Activated CD4-positive, alpha-beta T cell treated with anti-CD3 and anti-CD28 coated beads, Interleukin-10, Interleukin-2, amounts not matched to agents 100 ng/mL and 50 ng/mL, durations not matched to agents 16 hours and 8 hours (primary cell): ENCODE measurements at regions not wholly inside any gene's neighbourhood (a gene's known extent, or its start where the extent isn't known, plus 50 kb on each side); places are given as distances from the start of the nearest gene placed in this dataset.

Source experiments
- DNase-seq: peaks from one replicate; pipeline ENCODE4 v3.0.0-alpha.2; 2020

GRCh38 chr12:28887461-28887990 is 261.6 kb upstream of the FAR2 start:
- DNase-seq = no peak

DNA sequence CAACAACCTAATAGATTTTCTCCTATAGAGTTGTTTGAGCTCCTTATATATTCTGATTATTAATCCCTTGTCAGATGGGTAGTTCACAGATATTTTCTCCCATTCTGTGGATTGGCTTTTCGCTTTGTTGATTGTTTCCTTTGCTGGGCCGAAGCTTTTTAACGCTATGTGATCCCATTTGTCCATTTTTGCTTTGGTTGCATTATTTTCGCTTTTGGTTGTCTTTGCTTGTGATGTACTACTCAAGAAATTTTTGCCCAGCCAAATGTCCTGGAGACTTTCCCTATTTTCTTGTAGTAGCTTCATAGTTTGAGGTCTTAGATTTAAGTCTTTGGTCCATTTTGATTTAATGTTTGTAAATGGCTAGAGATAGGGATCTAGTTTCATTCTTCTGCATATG is 258.4 kb upstream of the FAR2 start:
- no peak for DNase-seq

DNA sequence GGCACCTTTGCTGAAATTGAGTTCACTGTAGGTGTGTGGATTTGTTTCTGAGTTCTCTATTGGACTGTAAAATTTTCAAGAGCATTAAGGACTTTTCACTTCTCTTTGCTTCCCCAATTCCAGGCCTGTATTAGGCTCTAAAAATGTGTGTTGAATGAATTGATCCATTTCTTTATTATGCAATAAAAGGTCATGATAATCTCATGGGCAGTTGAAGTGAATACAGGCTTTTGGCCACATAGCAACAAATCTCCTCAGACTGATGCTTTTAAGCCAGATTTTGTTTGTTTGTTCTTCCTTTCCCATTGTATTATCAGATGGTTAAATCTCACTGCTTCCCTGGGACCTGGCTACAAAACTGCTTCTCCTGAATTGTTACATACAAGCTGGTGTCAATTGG is 258.0 kb upstream of the FAR2 start:
- DNase-seq = no peak

GRCh38 chr12:28893365-28893764 is 255.7 kb upstream of the FAR2 start:
- no peak for DNase-seq

DNA sequence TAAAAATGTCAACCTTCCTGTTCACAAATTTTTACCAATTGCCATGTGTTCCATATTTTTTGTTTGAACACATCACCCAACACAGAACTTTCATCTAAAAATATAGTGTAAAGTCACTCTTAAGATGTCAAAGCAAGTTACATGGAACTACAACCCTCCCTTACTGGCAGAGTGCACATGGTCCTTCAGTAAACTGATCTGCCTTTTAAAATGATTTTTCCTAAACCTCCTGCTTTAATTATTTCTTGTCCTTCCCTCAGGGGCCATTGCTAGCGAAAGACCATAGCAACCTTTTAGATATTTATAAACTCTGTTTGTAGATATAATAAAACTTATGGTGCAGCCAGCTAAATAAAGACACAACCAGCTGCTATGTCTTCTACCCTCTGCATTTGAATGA is 255.2 kb upstream of the FAR2 start:
- DNase-seq = no peak

DNA sequence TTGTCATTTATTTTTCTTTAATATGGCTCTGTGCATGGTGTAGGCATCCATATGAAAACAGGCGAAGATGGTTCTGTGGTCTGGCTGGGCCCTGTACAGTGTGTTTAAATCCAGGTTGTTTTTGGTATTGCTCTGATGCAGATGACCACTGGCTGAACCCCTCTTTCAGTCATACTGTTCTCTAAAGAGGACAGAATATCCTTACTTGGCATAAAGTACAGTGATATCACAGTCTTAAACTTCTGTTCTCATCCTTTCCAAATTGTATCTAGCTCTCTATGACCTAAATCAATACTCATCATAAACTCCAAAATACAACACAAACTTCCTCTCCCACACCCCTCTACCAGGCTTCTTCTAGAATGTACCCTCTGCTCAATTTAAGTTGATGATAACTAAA is 252.7 kb upstream of the FAR2 start:
- no peak for DNase-seq

GRCh38 chr12:28898038-28898437 is 251.0 kb upstream of the FAR2 start:
- no peak for DNase-seq

GRCh38 chr12:28899951-28900350 is 249.1 kb upstream of the FAR2 start:
- no peak for DNase-seq

DNA sequence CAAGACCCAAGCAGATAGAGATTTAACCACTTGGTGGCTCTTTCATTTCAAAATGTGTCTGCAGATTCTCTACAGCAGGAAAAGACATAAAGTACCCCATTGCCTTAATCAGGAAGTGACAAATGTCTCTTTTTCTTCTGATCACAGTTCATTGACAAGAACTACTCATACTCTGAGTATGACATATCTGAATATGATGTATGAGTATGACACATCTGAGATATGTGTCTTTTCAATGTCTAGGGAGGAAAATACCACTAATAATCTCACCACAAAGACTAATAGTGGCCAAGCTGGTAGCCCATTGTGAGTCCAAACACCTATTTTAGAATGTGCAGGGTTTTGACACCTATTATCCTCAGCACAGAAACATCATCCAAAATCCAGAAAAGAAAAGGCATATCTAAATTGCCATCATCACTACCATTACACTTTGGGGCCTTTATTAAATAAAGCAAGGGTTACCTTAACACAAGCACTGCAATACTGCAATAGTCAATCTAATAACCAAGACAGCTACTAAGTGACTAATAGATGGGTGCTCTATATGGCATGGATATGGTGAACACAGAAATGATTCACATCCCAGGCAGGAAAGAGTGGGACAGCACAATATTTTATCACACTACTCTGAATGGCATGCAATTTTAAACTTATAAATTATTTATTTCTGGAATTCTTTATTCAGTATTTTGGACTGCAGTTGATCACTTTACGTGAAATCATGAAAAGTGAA is 243.7 kb upstream of the FAR2 start:
- no peak for DNase-seq

DNA sequence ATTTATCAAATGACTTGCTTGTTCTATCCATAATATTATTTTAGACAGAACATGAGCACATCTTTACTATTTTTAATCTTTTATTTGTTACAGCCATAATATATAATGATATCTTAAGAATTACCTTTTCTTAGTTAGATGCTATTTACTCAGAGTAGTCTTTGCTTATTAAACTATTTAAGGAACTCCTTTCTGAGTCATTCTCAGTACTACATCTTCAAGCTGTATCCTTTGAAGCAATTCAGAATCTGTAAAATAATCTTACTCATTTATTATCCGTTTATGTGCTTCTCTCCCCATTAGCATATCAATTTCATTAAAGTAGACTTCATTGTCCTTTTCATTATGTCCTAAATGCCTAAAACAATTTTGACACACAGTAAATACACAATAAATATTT is 240.4 kb upstream of the FAR2 start:
- DNase-seq = no peak

DNA sequence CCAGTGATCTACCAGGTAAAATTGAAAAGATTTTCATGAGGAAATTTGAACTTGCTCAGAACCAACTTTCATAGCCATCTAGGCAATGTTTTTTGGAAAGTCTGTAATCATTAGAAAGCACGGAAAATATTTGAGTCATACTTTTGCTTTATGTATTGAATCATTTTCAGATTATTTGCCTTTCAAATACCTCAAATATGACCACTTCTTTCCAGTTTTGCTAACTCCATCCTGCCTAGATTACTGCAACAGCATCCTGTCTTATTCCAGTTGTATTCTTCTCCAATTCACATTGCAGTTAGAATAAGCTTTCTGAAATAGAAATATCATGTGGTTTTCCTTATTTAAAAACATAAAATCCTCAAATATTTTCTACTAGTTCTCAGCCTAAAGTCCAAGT is 239.8 kb upstream of the FAR2 start:
- no peak for DNase-seq

GRCh38 chr12:28925719-28926376 is 223.2 kb upstream of the FAR2 start:
- no peak for DNase-seq

DNA sequence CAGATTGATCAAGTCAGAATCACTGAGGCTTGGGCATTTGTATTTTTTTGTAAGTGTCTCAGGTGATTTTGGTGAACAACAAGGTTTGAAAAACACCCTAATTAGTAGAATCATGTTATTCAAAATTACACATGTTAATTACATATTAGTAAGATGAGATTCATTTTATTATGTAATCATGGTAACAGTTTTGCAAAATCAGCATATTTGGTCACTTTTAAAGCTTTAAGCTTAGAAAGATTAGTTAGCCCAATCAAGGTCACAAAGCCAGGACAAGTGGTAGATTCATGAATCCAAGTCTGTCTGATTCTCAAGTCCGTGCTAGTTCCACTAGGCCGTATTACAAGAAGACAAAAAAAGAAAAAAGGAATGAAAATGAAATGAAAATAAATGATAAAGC is 218.4 kb upstream of the FAR2 start:
- no peak for DNase-seq

DNA sequence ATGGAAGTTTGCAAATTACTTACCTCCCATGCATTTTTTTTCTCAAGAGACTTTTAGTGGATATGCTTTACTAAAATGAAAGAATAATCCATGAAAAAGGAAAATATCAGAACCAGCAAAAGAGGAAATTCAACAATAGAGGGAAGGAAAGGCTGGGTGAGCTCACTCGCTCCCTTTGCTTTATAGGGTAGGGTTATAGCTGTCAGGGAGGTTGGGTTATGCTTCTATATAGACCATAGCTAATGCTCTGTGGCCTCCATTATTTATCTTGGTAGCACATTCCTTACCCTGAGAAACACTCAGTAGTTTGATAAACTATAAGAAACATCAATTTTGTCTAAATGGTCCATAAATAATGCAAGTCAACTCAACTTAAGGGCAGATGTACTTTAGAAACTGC is 215.9 kb upstream of the FAR2 start:
- DNase-seq = no peak

GRCh38 chr12:28933864-28934527 is 215.1 kb upstream of the FAR2 start:
- no peak for DNase-seq

DNA sequence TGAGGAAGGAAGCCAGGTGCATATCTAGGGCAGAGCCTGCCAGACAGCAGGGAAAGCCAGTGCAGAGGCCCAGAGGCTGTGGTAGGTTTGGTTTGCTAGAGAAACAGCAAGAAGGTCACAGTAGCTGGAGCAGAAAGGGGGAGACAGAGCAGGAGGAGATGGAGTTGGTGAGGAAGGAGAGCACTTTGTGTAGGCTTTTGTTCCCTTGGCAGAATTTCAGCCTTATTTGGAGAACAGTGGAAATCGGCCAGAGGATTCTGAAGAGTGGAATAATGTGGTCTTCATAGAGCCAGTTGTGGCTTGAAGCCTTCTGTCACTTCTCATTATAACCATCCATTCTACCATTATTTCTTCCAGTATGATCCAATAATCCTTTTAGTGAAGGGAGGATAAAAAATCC is 212.9 kb upstream of the FAR2 start:
- DNase-seq = no peak

DNA sequence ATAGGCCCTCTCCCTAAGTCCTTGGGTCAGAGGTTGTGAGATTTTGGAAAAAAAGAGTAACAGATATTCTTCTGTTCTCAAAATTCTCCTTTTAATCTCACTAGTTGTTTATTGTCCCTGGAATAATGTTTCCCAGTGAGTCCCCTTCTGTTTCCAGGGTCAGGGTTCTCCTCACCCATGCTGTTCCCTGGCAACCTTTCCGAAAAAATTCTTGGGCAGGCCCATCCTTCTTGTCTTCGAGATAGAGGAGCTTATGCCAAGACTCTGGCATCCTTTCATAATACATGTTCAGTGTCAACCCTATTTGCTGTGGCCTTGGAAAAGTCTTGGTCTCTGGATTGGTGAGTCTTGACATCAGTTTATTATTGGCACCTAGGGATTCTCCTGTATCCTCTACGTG is 212.4 kb upstream of the FAR2 start:
- no peak for DNase-seq

DNA sequence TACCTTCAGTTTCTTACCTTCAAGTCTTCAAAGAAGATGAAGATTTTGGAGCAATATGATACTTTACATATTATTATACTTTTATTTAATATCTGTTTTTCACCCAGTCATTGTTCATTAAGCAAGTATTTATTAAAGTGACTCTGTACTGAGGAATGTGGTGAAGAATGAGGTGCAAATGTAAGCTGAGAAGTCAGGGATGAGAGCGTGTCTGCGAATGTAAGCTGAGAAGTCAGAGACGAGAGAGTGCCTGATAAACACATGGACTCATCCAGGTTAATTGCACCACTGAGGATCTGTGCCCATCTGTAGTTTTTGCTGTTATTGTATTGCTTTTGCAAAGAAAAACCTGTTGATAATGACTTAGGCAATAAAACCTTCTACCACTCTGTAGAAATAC is 211.9 kb upstream of the FAR2 start:
- no peak for DNase-seq

GRCh38 chr12:28938056-28938455 is 211.0 kb upstream of the FAR2 start:
- DNase-seq = no peak

GRCh38 chr12:28938581-28939235 is 210.4 kb upstream of the FAR2 start:
- DNase-seq = no peak

DNA sequence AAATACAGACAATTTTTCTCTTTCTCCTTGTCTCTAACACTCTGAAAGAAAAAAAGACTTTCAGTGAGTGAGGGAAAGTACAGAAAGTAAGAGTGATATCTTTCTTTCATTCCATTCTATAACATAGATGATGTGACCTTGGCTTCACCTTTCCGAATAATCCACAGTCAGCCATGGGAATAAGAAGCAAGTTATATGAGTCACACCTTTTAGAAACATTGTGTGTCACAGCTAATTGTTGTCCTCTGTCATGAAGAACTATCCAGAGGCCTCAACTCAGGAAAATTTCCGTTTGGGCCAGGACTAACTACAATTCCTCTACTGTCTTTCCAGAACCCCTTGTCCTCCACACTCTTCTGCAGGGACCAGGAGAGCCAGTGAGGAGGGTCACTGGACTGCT is 209.7 kb upstream of the FAR2 start:
- DNase-seq = no peak

- no peak for DNase-seq
Observed at GRCh38 chr12:28941248-28941647, 207.8 kb upstream of the FAR2 start.

- DNase-seq = no peak
Observed at GRCh38 chr12:28946361-28946760, 202.7 kb upstream of the FAR2 start.

DNA sequence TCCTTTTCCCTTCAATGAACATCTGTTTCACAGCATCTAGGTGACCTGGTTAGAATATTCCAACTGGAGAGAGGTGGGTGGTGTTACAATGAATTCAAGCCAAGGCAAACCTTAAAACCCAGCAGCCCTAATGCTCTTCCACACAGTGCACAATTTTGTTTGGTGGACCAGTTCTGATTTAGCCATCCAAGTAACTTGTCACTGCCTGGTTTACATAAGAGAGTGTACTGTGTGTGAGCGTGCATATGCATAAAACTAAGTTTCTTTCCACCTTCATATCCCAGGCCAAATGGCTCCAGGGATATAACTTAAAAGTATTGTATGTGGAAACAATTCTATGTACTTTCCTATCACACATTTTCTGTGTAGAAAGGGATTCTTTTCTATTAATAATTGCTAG is 200.4 kb upstream of the FAR2 start:
- no peak for DNase-seq
